Osteoblast (primary cell): ENCODE measurements at regions not wholly inside any gene's neighbourhood (a gene's known extent, or its start where the extent isn't known, plus 50 kb on each side); places are given as distances from the start of the nearest gene placed in this dataset.

ENCODE experiments used
- DNase-seq: peaks from one replicate; pipeline ENCODE4 v3.0.0; 2011; ENCODE audit warnings: low spot score, mixed read lengths; ENCODE audit not compliant: insufficient read length; ENCODE audit errors: missing footprints
- H2AFZ ChIP-seq: 2 replicates; pipeline ENCODE4 v1.6.0; 2011; ENCODE audit warnings: mild to moderate bottlenecking, low read length
- H3K27ac ChIP-seq: 2 replicates; pipeline ENCODE4 v1.5.1; 2011; ENCODE audit warnings: mild to moderate bottlenecking, low read depth, low read length, moderate library complexity
- H3K27me3 ChIP-seq: 2 replicates; pipeline ENCODE4 v1.6.0; 2012; ENCODE audit warnings: mild to moderate bottlenecking, control low read depth, inconsistent platforms, low read length, moderate library complexity; ENCODE audit not compliant: insufficient read depth
- H3K36me3 ChIP-seq: 2 replicates; pipeline ENCODE4 v1.5.1; 2011; ENCODE audit warnings: mild to moderate bottlenecking, low read length, control low read depth, moderate library complexity; ENCODE audit not compliant: insufficient read depth
- H3K4me1 ChIP-seq: 2 replicates; pipeline ENCODE4 v1.5.1; 2011; ENCODE audit warnings: mild to moderate bottlenecking, low read length, control low read depth, moderate library complexity; ENCODE audit not compliant: insufficient read depth
- H3K4me2 ChIP-seq: 2 replicates; pipeline ENCODE4 v1.6.0; 2011; ENCODE audit warnings: mild to moderate bottlenecking, low read length; ENCODE audit not compliant: insufficient read depth
- H3K4me3 ChIP-seq: fragments of 200-600 bp; sonication (generic); 3 replicates; pipeline ENCODE4 v1.5.1; 2012; ENCODE audit warnings: mild to moderate bottlenecking, low read length, inconsistent platforms; ENCODE audit not compliant: insufficient read depth
- H3K79me2 ChIP-seq: 2 replicates; pipeline ENCODE4 v1.6.0; 2012; ENCODE audit warnings: mild to moderate bottlenecking, low read length, control low read depth, inconsistent platforms; ENCODE audit not compliant: insufficient read depth
- H3K9me3 ChIP-seq: 2 replicates; pipeline ENCODE4 v1.5.1; 2011; ENCODE audit warnings: low read depth, low read length, control low read depth
- H4K20me1 ChIP-seq: 2 replicates; pipeline ENCODE4 v1.6.0; 2012; ENCODE audit warnings: mild to moderate bottlenecking, low read length, control low read depth; ENCODE audit not compliant: insufficient read depth
- TF ChIP-seq, protein P1 (sequence below): IDR thresholded peaks from 2 replicates; pipeline ENCODE4 v1.5.1; 2011; ENCODE audit warnings: mild to moderate bottlenecking, low read depth, low read length, moderate library complexity; ENCODE audit errors: extremely low read depth

DNA sequence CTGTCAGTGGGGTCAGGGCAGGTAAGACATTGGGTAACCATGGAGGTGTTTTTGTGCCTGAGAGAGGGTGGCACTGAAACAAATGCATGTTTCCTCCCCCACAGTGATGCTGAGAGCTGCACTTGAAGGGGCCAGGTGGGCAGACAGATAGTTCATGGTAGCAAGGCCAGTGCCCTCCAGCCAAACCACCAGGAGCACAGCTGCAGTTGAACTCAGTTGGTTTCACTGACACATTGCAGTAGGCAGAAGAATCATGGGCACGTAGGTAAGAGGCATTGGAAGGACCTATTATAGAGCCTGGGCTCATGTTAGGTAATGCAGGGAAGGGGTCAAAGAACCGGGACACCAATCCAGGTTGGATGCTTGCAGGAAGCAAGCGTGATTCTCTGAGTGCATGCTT, 93.2 kb upstream of the ARL4C start:
- no peaks in the 10 kb centered on the region for H3K79me2 ChIP-seq
- no peak overlapping the region for H3K27ac ChIP-seq
- H3K4me1 ChIP-seq: no peaks in the 10 kb centered on the region
- TF ChIP-seq, protein P1, sequence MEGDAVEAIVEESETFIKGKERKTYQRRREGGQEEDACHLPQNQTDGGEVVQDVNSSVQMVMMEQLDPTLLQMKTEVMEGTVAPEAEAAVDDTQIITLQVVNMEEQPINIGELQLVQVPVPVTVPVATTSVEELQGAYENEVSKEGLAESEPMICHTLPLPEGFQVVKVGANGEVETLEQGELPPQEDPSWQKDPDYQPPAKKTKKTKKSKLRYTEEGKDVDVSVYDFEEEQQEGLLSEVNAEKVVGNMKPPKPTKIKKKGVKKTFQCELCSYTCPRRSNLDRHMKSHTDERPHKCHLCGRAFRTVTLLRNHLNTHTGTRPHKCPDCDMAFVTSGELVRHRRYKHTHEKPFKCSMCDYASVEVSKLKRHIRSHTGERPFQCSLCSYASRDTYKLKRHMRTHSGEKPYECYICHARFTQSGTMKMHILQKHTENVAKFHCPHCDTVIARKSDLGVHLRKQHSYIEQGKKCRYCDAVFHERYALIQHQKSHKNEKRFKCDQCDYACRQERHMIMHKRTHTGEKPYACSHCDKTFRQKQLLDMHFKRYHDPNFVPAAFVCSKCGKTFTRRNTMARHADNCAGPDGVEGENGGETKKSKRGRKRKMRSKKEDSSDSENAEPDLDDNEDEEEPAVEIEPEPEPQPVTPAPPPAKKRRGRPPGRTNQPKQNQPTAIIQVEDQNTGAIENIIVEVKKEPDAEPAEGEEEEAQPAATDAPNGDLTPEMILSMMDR: no peak
- H2AFZ ChIP-seq: no peak overlapping the region
- no peaks in the 10 kb centered on the region for H3K36me3 ChIP-seq
- H3K27me3 ChIP-seq: peaks cover 18% of the 10 kb centered on the region
- no peaks in the 10 kb centered on the region for H3K9me3 ChIP-seq
- no peak overlapping the region for H3K4me3 ChIP-seq
- no peaks in the 10 kb centered on the region for H4K20me1 ChIP-seq
- H3K4me2 ChIP-seq: no peak overlapping the region
- no peak for DNase-seq

DNA sequence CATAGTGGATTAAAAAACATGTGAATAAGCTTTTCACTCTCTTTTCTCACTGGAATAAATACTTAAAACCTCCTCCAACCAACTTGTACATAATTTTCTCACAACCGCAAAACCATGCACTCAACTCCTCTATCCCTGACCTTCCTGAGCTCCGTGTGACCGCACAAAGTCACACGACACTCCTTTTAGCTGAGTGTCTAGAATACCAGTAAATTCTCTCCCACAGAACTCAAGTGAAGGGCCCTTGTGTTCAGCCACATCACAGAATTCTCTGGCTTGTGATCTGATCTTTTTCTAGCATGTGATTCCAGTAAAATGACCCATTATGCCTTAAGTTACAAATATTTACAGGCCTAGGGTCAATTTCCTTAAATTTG, 91.2 kb upstream of the ARL4C start:
- H3K4me2 ChIP-seq: no peak overlapping the region
- no peak overlapping the region for H2AFZ ChIP-seq
- H3K27ac ChIP-seq: no peak overlapping the region
- H3K4me1 ChIP-seq: no peaks in the 10 kb centered on the region
- DNase-seq: no peak
- H3K4me3 ChIP-seq: no peak overlapping the region
- no peaks in the 10 kb centered on the region for H4K20me1 ChIP-seq
- H3K79me2 ChIP-seq: no peaks in the 10 kb centered on the region
- TF ChIP-seq, protein P1: no peak
- H3K27me3 ChIP-seq: peaks cover 18% of the 10 kb centered on the region
- H3K36me3 ChIP-seq: no peaks in the 10 kb centered on the region
- H3K9me3 ChIP-seq: no peaks in the 10 kb centered on the region

DNA sequence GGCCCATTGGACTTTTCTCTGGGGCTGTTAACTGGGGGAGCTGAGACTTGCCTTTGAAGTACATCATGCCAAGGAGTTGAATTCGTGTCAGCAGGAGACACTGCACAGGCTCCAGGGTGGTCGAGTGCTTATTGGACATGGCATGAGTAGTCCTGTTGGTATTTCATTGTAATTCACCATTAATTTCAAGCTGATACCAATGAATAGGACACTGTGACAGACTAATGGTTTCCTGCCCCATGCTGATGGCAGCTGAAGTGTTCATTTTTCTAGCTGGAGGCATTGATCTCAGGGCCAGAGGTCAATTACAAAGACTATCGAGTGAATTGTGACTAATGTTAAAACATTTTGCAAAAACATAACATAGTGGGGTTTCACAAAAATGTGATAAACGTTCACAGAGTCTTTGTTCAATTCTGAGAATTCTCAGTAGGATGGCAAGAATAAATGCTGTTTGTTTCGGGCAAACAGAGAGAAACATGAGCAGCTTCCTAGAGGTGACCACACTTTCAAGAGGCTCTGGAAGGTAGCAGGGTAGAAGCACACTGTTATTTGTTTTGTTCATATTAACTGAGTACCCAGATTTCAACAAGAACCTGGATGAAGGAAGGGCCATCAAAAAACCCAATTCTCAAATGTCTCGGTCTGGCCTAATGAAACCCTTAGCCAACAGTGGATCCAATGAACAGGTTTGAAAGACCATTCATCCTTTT, 90.6 kb upstream of the ARL4C start:
- DNase-seq: no peak
- Histone ChIP-seq H3K27ac (no peak overlapping the region), H3K36me3 (no peaks in the 10 kb centered on the region), H3K4me3 (no peak overlapping the region), H3K4me2 (no peak overlapping the region), H4K20me1 (no peaks in the 10 kb centered on the region), H3K9me3 (no peaks in the 10 kb centered on the region), H3K27me3 (peaks cover 19% of the 10 kb centered on the region), H3K79me2 (no peaks in the 10 kb centered on the region), H2AFZ (no peak overlapping the region), H3K4me1 (no peaks in the 10 kb centered on the region)
- TF ChIP-seq, protein P1: no peak

DNA sequence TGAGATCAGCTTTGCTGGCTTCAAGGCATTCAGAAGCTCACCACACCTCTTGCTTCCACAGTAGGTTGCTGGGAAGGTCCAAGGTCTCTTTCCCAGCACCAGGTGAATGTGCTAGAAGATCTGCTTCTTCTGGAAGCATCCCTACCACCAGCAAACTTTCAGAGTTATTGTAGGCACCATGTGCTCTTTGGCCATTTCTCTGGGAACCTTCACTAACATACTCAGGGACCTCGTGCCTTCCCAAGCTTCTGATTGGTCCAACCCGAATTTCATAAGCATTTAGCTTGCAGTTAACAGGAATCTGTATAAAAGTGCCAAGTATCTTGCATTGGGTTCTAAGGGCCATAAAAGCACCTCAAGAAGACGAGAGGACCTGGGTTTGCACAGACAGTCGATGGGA, 86.5 kb upstream of the ARL4C start:
- no peaks in the 10 kb centered on the region for H3K4me1 ChIP-seq
- no peaks in the 10 kb centered on the region for H3K36me3 ChIP-seq
- TF ChIP-seq, protein P1: no peak
- no peaks in the 10 kb centered on the region for H3K79me2 ChIP-seq
- no peak overlapping the region for H2AFZ ChIP-seq
- no peak overlapping the region for H3K4me2 ChIP-seq
- no peak for DNase-seq
- H4K20me1 ChIP-seq: no peaks in the 10 kb centered on the region
- no peaks in the 10 kb centered on the region for H3K9me3 ChIP-seq
- H3K4me3 ChIP-seq: no peak overlapping the region
- H3K27me3 ChIP-seq: peaks cover 17% of the 10 kb centered on the region
- H3K27ac ChIP-seq: no peak overlapping the region
